H1 (cell line): ENCODE measurements at regions not wholly inside any gene's neighbourhood (a gene's known extent, or its start where the extent isn't known, plus 50 kb on each side); places are given as distances from the start of the nearest gene placed in this dataset.

Experiments used
- CTCF ChIA-PET: fragments of 300-600 bp; sonication (Branson Sonifier 250); formaldehyde crosslinking; loops from one replicate; lab custom pipeline; 2021; ENCODE audit not compliant: partially characterized antibody; lab: Charles Lee
- POLR2A ChIA-PET: fragments of 300-600 bp; sonication (Branson Sonifier 250); formaldehyde crosslinking; loops from one replicate; lab custom pipeline; 2021; ENCODE audit warnings: inconsistent platforms; ENCODE audit not compliant: partially characterized antibody; lab: Charles Lee
- DNase-seq, 2 experiments: peaks; one replicate each; pipeline versions ENCODE4 v3.0.0 to v3.0.0-alpha.2; 2010 to 2022; ENCODE audit warnings: low spot score in 2 of 2, low read depth in 1 of 2, mixed read lengths in 1 of 2
- FAIRE-seq: peaks from 2 replicates; lab custom pipeline; 2011; peaks lifted over from hg19 to GRCh38; lab: Jason Lieb, UNC
- H2AFZ ChIP-seq: 2 replicates; pipeline ENCODE4 v1.8.1; 2012; ENCODE audit warnings: low read length, inconsistent platforms
- H2AK5ac ChIP-seq: 2 replicates; pipeline ENCODE4 v1.6.1; 2013; ENCODE audit warnings: low read depth, low read length
- H2BK120ac ChIP-seq: replicated peaks from 2 replicates; pipeline ENCODE3; 2013; ENCODE audit warnings: low read depth, low read length, inconsistent platforms
- H2BK12ac ChIP-seq: 2 replicates; pipeline ENCODE4 v1.6.1; 2013; ENCODE audit warnings: low read depth, low read length
- H2BK15ac ChIP-seq: 2 replicates; pipeline ENCODE4 v1.6.1; 2013; ENCODE audit warnings: low read length
- H2BK20ac ChIP-seq: 2 replicates; pipeline ENCODE4 v1.6.1; 2013; ENCODE audit warnings: low read length
- H2BK5ac ChIP-seq: 2 replicates; pipeline ENCODE4 v1.6.1; 2013; ENCODE audit warnings: low read depth, low read length
- H3K14ac ChIP-seq: 2 replicates; pipeline ENCODE4 v1.6.1; 2013; ENCODE audit warnings: inconsistent platforms; ENCODE audit not compliant: insufficient read length
- H3K18ac ChIP-seq: 2 replicates; pipeline ENCODE4 v1.6.1; 2013; ENCODE audit warnings: low read length; ENCODE audit errors: extremely low read depth
- H3K23ac ChIP-seq: 2 replicates; pipeline ENCODE4 v1.6.1; 2013; ENCODE audit warnings: inconsistent platforms; ENCODE audit not compliant: insufficient read length
- H3K23me2 ChIP-seq: 2 replicates; pipeline ENCODE4 v1.6.1; 2013; ENCODE audit warnings: low read depth, low read length
- H3K27ac ChIP-seq: 2 replicates; pipeline ENCODE4 v1.6.1; 2011; ENCODE audit warnings: low read depth, low read length, inconsistent platforms
- H3K27me3 ChIP-seq, 4 experiments: replicated peaks in 1 of 4; 1 replicate in 1 of 4; 2 replicates in 3 of 4; pipeline versions ENCODE4 v1.6.1 to v1.8.1; 2011 to 2013; ENCODE audit warnings: low read length in 3 of 4, mild to moderate bottlenecking in 3 of 4, inconsistent platforms in 2 of 4, mixed read lengths in 2 of 4, moderate library complexity in 1 of 4; ENCODE audit not compliant: control insufficient read depth in 3 of 4, insufficient read depth in 3 of 4; ENCODE audit errors: extremely low read depth in 1 of 4
- H3K36me3 ChIP-seq, 4 experiments: 2 replicates each; pipeline versions ENCODE4 v1.6.1 to v1.8.1; 2011 to 2013; ENCODE audit warnings: mild to moderate bottlenecking in 4 of 4, low read length in 3 of 4, moderate library complexity in 2 of 4, control low read depth in 1 of 4, inconsistent platforms in 1 of 4; ENCODE audit not compliant: insufficient read depth in 4 of 4, control insufficient read depth in 2 of 4
- H3K4ac ChIP-seq: replicated peaks from 2 replicates; pipeline ENCODE3; 2013; ENCODE audit warnings: low read length, low read depth, mixed read lengths, inconsistent platforms; ENCODE audit not compliant: insufficient read length
- H3K4me1 ChIP-seq, 4 experiments: replicated peaks in 1 of 4; 1 replicate in 1 of 4; 2 replicates in 3 of 4; pipeline versions ENCODE4 v1.6.1 to v1.8.1; 2011 to 2013; ENCODE audit warnings: low read length in 3 of 4, inconsistent platforms in 2 of 4, mixed read lengths in 1 of 4; ENCODE audit not compliant: insufficient read depth in 4 of 4, control insufficient read depth in 3 of 4
- H3K4me2 ChIP-seq, 2 experiments: 2 replicates each; pipeline versions ENCODE4 v1.6.1 to v1.8.1; 2011 to 2013; ENCODE audit warnings: low read depth in 2 of 2, low read length in 2 of 2, control low read depth in 1 of 2, inconsistent platforms in 1 of 2, mild to moderate bottlenecking in 1 of 2; ENCODE audit not compliant: insufficient read depth in 1 of 2
- H3K4me3 ChIP-seq, 4 experiments: fragments of 200-600, 300-600 bp in 1 of 4; sonication (generic), shearing (Covaris generic), sonication (Bioruptor Twin) in 1 of 4; 2 replicates each; pipeline versions ENCODE4 v1.5.1 to v1.8.1; 2011 to 2016; ENCODE audit warnings: low read length in 4 of 4, low read depth in 3 of 4, control low read depth in 2 of 4, inconsistent platforms in 2 of 4, mild to moderate bottlenecking in 2 of 4, mixed read lengths in 1 of 4, moderate library complexity in 1 of 4; ENCODE audit not compliant: insufficient read depth in 2 of 4; ENCODE audit errors: extremely low read depth in 1 of 4
- H3K56ac ChIP-seq: replicated peaks from 2 replicates; pipeline ENCODE3; 2013; ENCODE audit warnings: low read depth, mild to moderate bottlenecking, mixed read lengths, low read length, inconsistent platforms; ENCODE audit not compliant: insufficient read length
- H3K79me1 ChIP-seq: 2 replicates; pipeline ENCODE4 v1.6.1; 2013; ENCODE audit warnings: low read depth, low read length, control low read depth
- H3K79me2 ChIP-seq, 2 experiments: 2 replicates each; pipeline versions ENCODE4 v1.6.1 to v1.8.1; 2012 to 2013; ENCODE audit warnings: low read length in 2 of 2, mild to moderate bottlenecking in 2 of 2, inconsistent platforms in 1 of 2; ENCODE audit not compliant: insufficient read depth in 2 of 2, control insufficient read depth in 1 of 2
- H3K9ac ChIP-seq, 4 experiments: replicated peaks in 1 of 4; 1 replicate in 1 of 4; 2 replicates in 3 of 4; pipeline versions ENCODE4 v1.6.1 to v1.8.1; 2011 to 2013; ENCODE audit warnings: low read depth in 3 of 4, low read length in 3 of 4, control low read depth in 2 of 4, mild to moderate bottlenecking in 2 of 4, moderate library complexity in 2 of 4, inconsistent platforms in 1 of 4; ENCODE audit errors: extremely low read depth in 1 of 4
- H3K9me3 ChIP-seq, 2 experiments: 2 replicates each; pipeline versions ENCODE4 v1.6.1 to v1.8.1; 2012 to 2013; ENCODE audit warnings: mild to moderate bottlenecking in 2 of 2, moderate library complexity in 2 of 2, control low read depth in 1 of 2, inconsistent platforms in 1 of 2, low read depth in 1 of 2, low read length in 1 of 2, mixed read lengths in 1 of 2; ENCODE audit not compliant: insufficient read depth in 2 of 2
- H4K20me1 ChIP-seq, 2 experiments: replicated peaks in 1 of 2; 2 replicates each; pipeline versions ENCODE3 to v1.8.1; 2011 to 2013; ENCODE audit warnings: inconsistent platforms in 2 of 2, low read length in 2 of 2, mild to moderate bottlenecking in 1 of 2; ENCODE audit not compliant: insufficient read depth in 2 of 2, control insufficient read depth in 1 of 2
- H4K5ac ChIP-seq: 2 replicates; pipeline ENCODE4 v1.6.1; 2013; ENCODE audit warnings: low read length, low read depth, mixed read lengths, inconsistent platforms; ENCODE audit not compliant: insufficient read length
- H4K8ac ChIP-seq: 2 replicates; pipeline ENCODE4 v1.8.0; 2013; ENCODE audit warnings: mild to moderate bottlenecking, moderate library complexity, low read length, inconsistent platforms; ENCODE audit not compliant: insufficient read depth; ENCODE audit errors: extremely low read depth
- H4K91ac ChIP-seq: replicated peaks from 2 replicates; pipeline ENCODE3; 2013; ENCODE audit warnings: low read length, mixed read lengths, inconsistent platforms; ENCODE audit not compliant: insufficient read length
- ASH2L ChIP-seq: fragments of 200-600, 300-600 bp; sonication (generic); IDR thresholded peaks from one replicate; pipeline ENCODE4 v1.7.1; 2017; ENCODE audit warnings: low read length
- ATF3 ChIP-seq: IDR thresholded peaks from 2 replicates; pipeline ENCODE4 v1.6.1; 2011; ENCODE audit warnings: low read depth, mild to moderate bottlenecking, low read length; ENCODE audit not compliant: insufficient read depth
- CHD1 ChIP-seq: IDR thresholded peaks from 2 replicates; pipeline ENCODE4 v1.6.1; 2012; ENCODE audit warnings: low read depth, low read length, improper control_type of control experiment
- CREB1 ChIP-seq: IDR thresholded peaks from 2 replicates; pipeline ENCODE4 v1.6.1; 2012; ENCODE audit warnings: inconsistent platforms
- EGR1 ChIP-seq: IDR thresholded peaks from 2 replicates; pipeline ENCODE4 v1.6.1; 2011; ENCODE audit warnings: low read depth, low read length, borderline replicate concordance
- GABPA ChIP-seq: IDR thresholded peaks from 2 replicates; pipeline ENCODE4 v1.6.1; 2011; ENCODE audit warnings: mild to moderate bottlenecking, low read length, moderate library complexity, borderline replicate concordance; ENCODE audit not compliant: insufficient read depth
- HDAC2 ChIP-seq, 2 experiments: fragments of 300-600 bp in 1 of 2; sonication (generic) in 1 of 2; IDR thresholded peaks; 2 replicates each; pipeline ENCODE4 v1.6.1; 2011 to 2012; ENCODE audit warnings: low read depth in 2 of 2, low read length in 2 of 2, mild to moderate bottlenecking in 2 of 2, moderate library complexity in 2 of 2, borderline replicate concordance in 1 of 2, inconsistent platforms in 1 of 2
- JUN ChIP-seq: IDR thresholded peaks from 2 replicates; pipeline ENCODE4 v1.6.1; 2011; ENCODE audit warnings: low read depth, mild to moderate bottlenecking, improper control_type of control experiment, low read length
- JUND ChIP-seq: IDR thresholded peaks from 2 replicates; pipeline ENCODE4 v1.6.1; 2011; ENCODE audit warnings: mild to moderate bottlenecking, improper control_type of control experiment, low read length
- KDM4A ChIP-seq: IDR thresholded peaks from one replicate; pipeline ENCODE4 v1.7.1; 2012; ENCODE audit warnings: low read depth, mild to moderate bottlenecking, moderate library complexity, low read length, inconsistent platforms; ENCODE audit not compliant: severe bottlenecking
- MAFK ChIP-seq: IDR thresholded peaks from 2 replicates; pipeline ENCODE4 v1.6.1; 2012; ENCODE audit warnings: low read depth, mild to moderate bottlenecking, improper control_type of control experiment, low read length
- SRF ChIP-seq: IDR thresholded peaks from 2 replicates; pipeline ENCODE4 v1.6.1; 2011; ENCODE audit warnings: mild to moderate bottlenecking, low read depth, low read length, moderate library complexity
- TBP ChIP-seq: IDR thresholded peaks from 2 replicates; pipeline ENCODE4 v1.6.1; 2011; ENCODE audit warnings: low read depth, low read length, improper control_type of control experiment
- TCF12 ChIP-seq: IDR thresholded peaks from 2 replicates; pipeline ENCODE4 v1.6.1; 2011; ENCODE audit warnings: low read depth, mild to moderate bottlenecking, low read length
- whole genome bisulfite sequencing, 2 experiments: shearing (Covaris generic) in 1 of 2; methylation state at CpG; one replicate each; pipeline versions ENCODE4 v1.1.6 to v1.1.7; 2013 to 2015; ENCODE audit warnings: low lambda C conversion rate in 2 of 2, mixed read lengths in 2 of 2, inconsistent platforms in 1 of 2, low coverage in 1 of 2, missing lambda C conversion rate in 1 of 2; ENCODE audit not compliant: insufficient replicate concordance in 2 of 2, insufficient coverage in 1 of 2, insufficient read length in 1 of 2; ENCODE audit errors: extremely low coverage in 1 of 2, missing lambda C conversion rate in 1 of 2; 5-methylcytosine and 5-hydroxymethylcytosine counted together

GRCh38 chr2:23012499-23012898 is 372.5 kb upstream of the KLHL29 start:
- Histone ChIP-seq H3K36me3 (no peaks in the 10 kb centered on the region), H3K4me1 (no peaks in the 10 kb centered on the region), H2AFZ (no peak overlapping the region), H2AK5ac (no peak overlapping the region), H3K79me1 (no peaks in the 10 kb centered on the region; the same call in 1 of the 2 replicates), H3K23me2 (no peaks in the 10 kb centered on the region), H2BK120ac (no peak overlapping the region), H2BK20ac (no peak overlapping the region), H2BK15ac (no peak overlapping the region), H3K79me2 (no peaks in the 10 kb centered on the region), H3K18ac (no peak overlapping the region), H3K27me3 (no peaks in the 10 kb centered on the region), H2BK5ac (no peak overlapping the region), H3K4ac (no peak overlapping the region), H3K4me3 (no peak overlapping the region), H2BK12ac (no peak overlapping the region), H3K23ac (no peak overlapping the region), H3K27ac (no peak overlapping the region), H4K20me1 (no peaks in the 10 kb centered on the region), H4K5ac (no peak overlapping the region), H4K91ac (no peak overlapping the region), H3K9me3 (no peaks in the 10 kb centered on the region), H4K8ac (no peak overlapping the region), H3K56ac (no peak overlapping the region), H3K4me2 (no peak overlapping the region), H3K9ac (no peak overlapping the region), H3K14ac (no peak overlapping the region)
- TF ChIP-seq MAFK (no peak), CHD1 (no peak), SRF (no peak), CREB1 (no peak), GABPA (no peak), HDAC2 (IDR thresholded peaks at IDR 0.05; ENCODE audit: borderline replicate concordance in 1 of 2, low read depth in 2 of 2, low read length in 2 of 2) (no peak), TBP (no peak), ASH2L (no peak), TCF12 (no peak), JUN (no peak), KDM4A (no peak), JUND (no peak), ATF3 (no peak), EGR1 (no peak)
- DNase-seq (no peak), FAIRE-seq (no peak)
- WGBS, 2 experiments = 91% methylated on average over 2 of the region's 2 CpGs; no CpG with 5 or more reads in 1 of the 2 experiments
- CTCF ChIA-PET = interaction anchor here (0.9 to 1.8 kb wide), 3 partner anchors 11 to 192 kb away, joined by 3 to 5 read pairs (median 4); no protein-coding TSS in a partner anchor
- POLR2A ChIA-PET = no interaction called here
